NCI-H226 (cell line): ENCODE measurements at regions not wholly inside any gene's neighbourhood (a gene's known extent, or its start where the extent isn't known, plus 50 kb on each side); places are given as distances from the start of the nearest gene placed in this dataset.

ENCODE experiments used
- DNase-seq: peaks from one replicate; pipeline ENCODE4 v3.0.0-alpha.2; 2015

GRCh38 chr4:32203340-32203739 is 1483.2 kb downstream of the PCDH7 start:
- no peak for DNase-seq

GRCh38 chr4:32206756-32207155 is 1486.6 kb downstream of the PCDH7 start:
- no peak for DNase-seq

GRCh38 chr4:32207456-32207855 is 1487.3 kb downstream of the PCDH7 start:
- no peak for DNase-seq

GRCh38 chr4:32215277-32215676 is 1495.1 kb downstream of the PCDH7 start:
- no peak for DNase-seq

GRCh38 chr4:32216502-32216901 is 1496.3 kb downstream of the PCDH7 start:
- DNase-seq = no peak

GRCh38 chr4:32219306-32220075 is 1499.3 kb downstream of the PCDH7 start:
- DNase-seq = peak; percentile 90

GRCh38 chr4:32226204-32226603 is 1506.0 kb downstream of the PCDH7 start:
- peak; percentile 80 for DNase-seq

- DNase-seq = no peak
These were observed 1506.6 kb downstream of the PCDH7 start for GRCh38 chr4:32226733-32227132.

GRCh38 chr4:32243926-32244325 is 1523.8 kb downstream of the PCDH7 start:
- no peak for DNase-seq

- DNase-seq = no peak
These were observed 1528.9 kb downstream of the PCDH7 start for GRCh38 chr4:32249040-32249439.

- no peak for DNase-seq
These were observed 1531.0 kb downstream of the PCDH7 start for GRCh38 chr4:32251126-32251525.

GRCh38 chr4:32251926-32252325 is 1531.8 kb downstream of the PCDH7 start:
- DNase-seq = no peak

- DNase-seq = no peak
These were observed 1534.0 kb downstream of the PCDH7 start for GRCh38 chr4:32254216-32254615.

- no peak for DNase-seq
These were observed 1538.8 kb downstream of the PCDH7 start for GRCh38 chr4:32258986-32259385.

GRCh38 chr4:32261196-32261595 is 1541.0 kb downstream of the PCDH7 start:
- no peak for DNase-seq

- no peak for DNase-seq
These were observed 1548.7 kb downstream of the PCDH7 start for GRCh38 chr4:32268863-32269262.

GRCh38 chr4:32290102-32290501 is 1569.9 kb downstream of the PCDH7 start:
- DNase-seq = no peak

GRCh38 chr4:32318926-32319325 is 1598.8 kb downstream of the PCDH7 start:
- no peak for DNase-seq

- DNase-seq = no peak
These were observed 1601.3 kb downstream of the PCDH7 start for GRCh38 chr4:32321421-32321820.

GRCh38 chr4:32334759-32335158 is 1614.6 kb downstream of the PCDH7 start:
- DNase-seq = no peak

GRCh38 chr4:32337403-32337802 is 1617.2 kb downstream of the PCDH7 start:
- no peak for DNase-seq

- DNase-seq = no peak
These were observed 1620.4 kb downstream of the PCDH7 start for GRCh38 chr4:32340591-32340990.

GRCh38 chr4:32341342-32341741 is 1621.2 kb downstream of the PCDH7 start:
- DNase-seq = no peak

GRCh38 chr4:32342054-32342453 is 1621.9 kb downstream of the PCDH7 start:
- DNase-seq = no peak

GRCh38 chr4:32349026-32349425 is 1628.9 kb downstream of the PCDH7 start:
- no peak for DNase-seq
